ENCODE measurements at regions not wholly inside any gene's neighbourhood (a gene's known extent, or its start where the extent isn't known, plus 50 kb on each side); places are given as distances from the start of the nearest gene placed in this dataset.

DNA sequence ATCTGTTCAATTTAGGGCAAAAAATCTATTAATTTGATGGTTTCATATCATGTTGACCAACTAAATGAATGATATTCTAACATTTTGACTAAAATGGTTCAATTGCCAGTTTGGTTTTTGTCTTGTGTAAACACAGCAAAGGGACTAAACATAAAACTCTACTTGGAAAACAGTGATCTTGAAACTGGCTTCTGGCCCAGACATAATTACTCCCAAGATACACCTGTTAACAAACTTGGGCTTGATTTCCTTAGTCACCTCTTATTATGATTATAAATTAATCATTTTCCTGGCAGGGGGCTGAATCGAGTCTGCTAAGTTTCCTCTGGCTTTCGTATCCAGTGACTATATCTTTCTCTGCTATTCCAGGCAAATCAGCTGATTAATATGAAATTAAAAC, 78.0 kb upstream of the OXGR1 start:
- H3K36me3 ChIP-seq = no peaks in the 10 kb centered on the region
- no peaks in the 10 kb centered on the region for H3K9me3 ChIP-seq
- no peak overlapping the region for H3K27ac ChIP-seq
- TF ChIP-seq, protein P1, sequence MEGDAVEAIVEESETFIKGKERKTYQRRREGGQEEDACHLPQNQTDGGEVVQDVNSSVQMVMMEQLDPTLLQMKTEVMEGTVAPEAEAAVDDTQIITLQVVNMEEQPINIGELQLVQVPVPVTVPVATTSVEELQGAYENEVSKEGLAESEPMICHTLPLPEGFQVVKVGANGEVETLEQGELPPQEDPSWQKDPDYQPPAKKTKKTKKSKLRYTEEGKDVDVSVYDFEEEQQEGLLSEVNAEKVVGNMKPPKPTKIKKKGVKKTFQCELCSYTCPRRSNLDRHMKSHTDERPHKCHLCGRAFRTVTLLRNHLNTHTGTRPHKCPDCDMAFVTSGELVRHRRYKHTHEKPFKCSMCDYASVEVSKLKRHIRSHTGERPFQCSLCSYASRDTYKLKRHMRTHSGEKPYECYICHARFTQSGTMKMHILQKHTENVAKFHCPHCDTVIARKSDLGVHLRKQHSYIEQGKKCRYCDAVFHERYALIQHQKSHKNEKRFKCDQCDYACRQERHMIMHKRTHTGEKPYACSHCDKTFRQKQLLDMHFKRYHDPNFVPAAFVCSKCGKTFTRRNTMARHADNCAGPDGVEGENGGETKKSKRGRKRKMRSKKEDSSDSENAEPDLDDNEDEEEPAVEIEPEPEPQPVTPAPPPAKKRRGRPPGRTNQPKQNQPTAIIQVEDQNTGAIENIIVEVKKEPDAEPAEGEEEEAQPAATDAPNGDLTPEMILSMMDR (IDR thresholded peaks at IDR 0.05) = no peak
- no peak for TF ChIP-seq POLR2A (IDR thresholded peaks at IDR 0.05)
- H3K4me1 ChIP-seq = no peaks in the 10 kb centered on the region
- H3K4me3 ChIP-seq = no peak overlapping the region
- DNase-seq = no peak
- intact Hi-C loops (cut with DNase I; ENCODE audit: low total_unique reads) = no loop called here
- H3K27me3 ChIP-seq = no peaks in the 10 kb centered on the region

DNA sequence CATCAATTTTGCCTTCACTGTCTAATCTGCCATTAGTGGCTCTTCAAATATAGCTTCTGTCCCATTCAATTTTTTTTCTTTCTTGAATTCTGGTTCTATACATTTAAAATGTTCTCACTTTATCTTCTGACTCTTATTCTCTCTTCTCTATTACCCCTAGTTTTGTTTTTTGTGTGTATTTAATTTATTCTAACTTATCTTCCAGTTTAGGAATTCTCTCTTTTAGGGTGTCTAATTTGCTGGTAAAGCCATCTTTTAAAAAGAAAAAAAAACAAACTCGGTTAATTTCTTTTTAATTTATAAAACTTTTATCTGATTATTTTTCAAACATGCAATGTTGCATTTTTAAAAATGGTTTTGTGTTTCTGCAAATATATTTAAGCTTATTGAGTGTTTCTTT, 80.3 kb upstream of the OXGR1 start:
- Histone ChIP-seq H3K27me3 (no peaks in the 10 kb centered on the region), H3K9me3 (no peaks in the 10 kb centered on the region), H3K36me3 (no peaks in the 10 kb centered on the region), H3K27ac (no peak overlapping the region), H3K4me3 (no peak overlapping the region), H3K4me1 (no peaks in the 10 kb centered on the region)
- DNase-seq = no peak
- intact Hi-C loops (cut with DNase I; ENCODE audit: low total_unique reads) = no loop called here
- TF ChIP-seq POLR2A (IDR thresholded peaks at IDR 0.05) = no peak
- TF ChIP-seq, protein P1 (IDR thresholded peaks at IDR 0.05) = no peak

DNA sequence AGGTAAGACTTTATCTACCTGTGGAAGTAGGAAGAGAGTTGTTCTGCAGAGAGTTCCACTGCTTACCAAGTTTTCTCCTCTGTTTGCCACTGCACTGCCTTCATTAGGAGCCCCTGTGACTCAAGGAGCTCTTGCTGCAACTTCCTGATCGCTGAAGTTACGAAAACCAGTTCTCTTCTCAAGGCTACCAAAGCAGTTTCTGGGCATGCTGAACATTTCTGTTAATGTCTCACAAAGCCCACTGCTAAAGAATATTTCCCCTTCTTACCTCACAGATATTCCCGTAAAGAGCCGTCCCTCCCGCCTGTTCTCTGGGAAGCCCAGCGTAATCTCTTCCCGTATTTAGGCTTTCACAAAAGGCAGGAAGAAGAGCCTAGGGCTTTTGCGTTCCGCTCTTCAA, 82.6 kb upstream of the OXGR1 start:
- Histone ChIP-seq H3K27me3 (no peaks in the 10 kb centered on the region), H3K27ac (no peak overlapping the region), H3K4me3 (no peak overlapping the region), H3K36me3 (no peaks in the 10 kb centered on the region), H3K9me3 (no peaks in the 10 kb centered on the region), H3K4me1 (no peaks in the 10 kb centered on the region)
- no peak for TF ChIP-seq POLR2A (IDR thresholded peaks at IDR 0.05)
- TF ChIP-seq, protein P1 (IDR thresholded peaks at IDR 0.05) = no peak
- DNase-seq = no peak
- intact Hi-C loops (cut with DNase I; ENCODE audit: low total_unique reads) = no loop called here

DNA sequence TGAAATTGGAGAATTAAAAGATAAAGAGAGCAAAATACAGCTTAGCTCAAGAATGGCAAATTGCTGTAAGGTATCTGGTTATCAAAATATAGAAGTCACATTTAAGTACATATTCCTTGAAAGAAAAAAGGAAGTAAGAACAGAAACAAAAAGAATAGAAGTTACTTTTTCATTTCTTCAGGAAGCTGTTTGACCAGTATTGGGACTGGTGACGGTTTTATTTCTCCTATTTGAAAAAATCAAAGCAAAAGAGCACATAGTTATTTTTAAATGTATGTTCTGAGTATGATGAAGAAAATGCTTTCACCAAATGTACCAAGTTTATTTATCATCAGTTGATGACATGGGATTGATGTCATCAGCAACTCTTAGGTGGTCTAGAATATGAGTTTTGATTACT, 83.1 kb upstream of the OXGR1 start:
- intact Hi-C loops (cut with DNase I; ENCODE audit: low total_unique reads) = no loop called here
- Histone ChIP-seq H3K9me3 (no peaks in the 10 kb centered on the region), H3K4me3 (no peak overlapping the region), H3K4me1 (no peaks in the 10 kb centered on the region), H3K36me3 (no peaks in the 10 kb centered on the region), H3K27ac (no peak overlapping the region), H3K27me3 (no peaks in the 10 kb centered on the region)
- no peak for DNase-seq
- TF ChIP-seq, protein P1 (IDR thresholded peaks at IDR 0.05) = no peak

DNA sequence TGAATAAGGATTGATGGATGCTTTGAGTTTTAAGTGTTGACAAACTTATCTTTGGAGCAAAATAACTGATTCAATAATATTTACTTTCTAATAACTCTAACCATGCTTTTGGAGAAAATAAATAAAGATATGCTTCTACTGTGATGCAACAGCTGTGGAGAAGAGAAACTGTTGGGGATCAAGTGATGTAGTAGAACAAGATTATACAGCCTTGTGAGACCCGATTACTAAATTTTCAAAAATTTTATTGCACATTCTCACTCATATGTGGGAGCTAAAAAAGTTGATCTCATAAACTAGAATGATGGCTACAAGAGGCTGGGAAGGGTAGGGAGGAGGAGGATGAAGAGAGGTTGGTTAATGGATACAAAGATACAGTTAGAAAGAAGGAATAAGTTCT, 85.5 kb upstream of the OXGR1 start:
- H3K4me1 ChIP-seq = no peaks in the 10 kb centered on the region
- no peak overlapping the region for H3K4me3 ChIP-seq
- no peaks in the 10 kb centered on the region for H3K36me3 ChIP-seq
- TF ChIP-seq, protein P1 (IDR thresholded peaks at IDR 0.05) = no peak
- no peak for TF ChIP-seq POLR2A (IDR thresholded peaks at IDR 0.05)
- no peaks in the 10 kb centered on the region for H3K27me3 ChIP-seq
- no peak for DNase-seq
- intact Hi-C loops (cut with DNase I; ENCODE audit: low total_unique reads) = no loop called here
- no peaks in the 10 kb centered on the region for H3K9me3 ChIP-seq
- no peak overlapping the region for H3K27ac ChIP-seq

Measured in uterus (tissue), 3 donors.